ENCODE measurements at regions not wholly inside any gene's neighbourhood (a gene's known extent, or its start where the extent isn't known, plus 50 kb on each side); places are given as distances from the start of the nearest gene placed in this dataset.
"Not testable (repeated sequence)": the region's sequence is repeated elsewhere in the genome, so short reads cannot be mapped to it uniquely, and the experiment has no call there.

GRCh38 chr14:82757776-82758175, 1224.1 kb upstream of the SEL1L start:
- DNase-seq = no peak

DNA sequence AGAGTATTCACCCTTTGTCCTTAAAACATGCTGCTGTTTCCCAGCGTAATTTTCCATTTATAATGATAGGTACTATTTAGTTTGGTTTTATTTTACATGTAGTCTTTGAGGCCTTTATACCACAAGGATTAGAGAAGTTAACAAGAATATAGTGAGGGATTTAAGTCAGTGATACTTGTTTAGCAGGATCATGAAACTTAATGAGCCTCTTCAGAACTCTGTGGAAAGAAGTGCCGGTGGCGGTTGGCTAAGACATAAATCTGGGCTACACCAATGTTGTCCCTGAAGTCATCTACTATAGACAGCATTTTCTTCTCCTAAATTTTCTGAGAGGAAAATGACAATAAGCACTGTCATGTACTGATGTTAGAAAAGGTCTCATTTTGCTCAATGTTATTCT, 1226.0 kb upstream of the SEL1L start:
- DNase-seq = no peak

DNA sequence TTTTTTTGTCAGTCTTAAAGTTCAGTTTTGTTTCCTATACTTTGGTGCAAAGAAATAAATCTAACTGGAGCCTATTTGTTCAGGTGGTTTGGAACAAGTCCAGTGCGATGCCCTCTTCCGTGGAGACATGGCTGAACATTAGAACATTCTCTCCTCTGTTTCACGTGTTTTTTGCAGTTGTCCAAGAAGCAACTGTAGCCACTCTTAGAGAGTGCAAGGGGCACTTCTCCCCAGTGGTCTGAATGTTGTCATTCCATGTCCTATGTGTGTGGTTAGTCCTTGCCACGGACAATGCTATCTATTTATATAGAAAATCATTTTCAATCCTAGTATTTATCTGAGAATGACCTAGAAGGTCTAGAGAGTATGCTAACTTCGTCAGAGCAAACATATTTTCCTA, 1232.5 kb upstream of the SEL1L start:
- no peak for DNase-seq

- no peak for DNase-seq
These were observed 1233.3 kb upstream of the SEL1L start for GRCh38 chr14:82766996-82767395.

GRCh38 chr14:82776958-82777357, 1243.3 kb upstream of the SEL1L start:
- DNase-seq = no peak

DNA sequence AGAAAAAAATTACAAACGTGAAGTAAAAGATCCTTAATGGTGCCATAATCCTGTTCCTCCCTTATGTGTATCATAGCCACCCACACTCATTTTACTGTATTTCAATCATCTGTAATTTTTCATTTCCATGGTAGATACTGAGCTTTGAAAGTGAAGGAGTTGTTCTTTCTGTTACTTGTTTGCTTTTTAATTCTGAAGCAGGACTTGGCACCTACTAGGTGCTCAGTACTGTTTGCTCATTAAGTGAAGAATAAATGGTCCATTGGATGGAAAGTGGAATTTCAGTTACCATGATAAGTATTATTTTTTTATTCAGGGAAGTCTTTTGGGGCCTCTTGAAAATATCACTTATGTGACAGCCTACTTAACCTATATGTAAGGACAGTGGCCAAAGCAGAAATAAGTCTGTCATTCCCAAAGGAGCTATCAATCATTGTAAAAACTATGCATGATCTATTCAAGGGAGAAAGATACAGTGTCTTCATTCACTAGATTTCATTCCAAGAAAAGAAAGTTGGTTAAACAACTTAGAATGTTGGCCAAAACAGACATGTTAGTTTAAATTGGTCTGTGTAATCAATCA, 1244.4 kb upstream of the SEL1L start:
- no peak for DNase-seq

DNA sequence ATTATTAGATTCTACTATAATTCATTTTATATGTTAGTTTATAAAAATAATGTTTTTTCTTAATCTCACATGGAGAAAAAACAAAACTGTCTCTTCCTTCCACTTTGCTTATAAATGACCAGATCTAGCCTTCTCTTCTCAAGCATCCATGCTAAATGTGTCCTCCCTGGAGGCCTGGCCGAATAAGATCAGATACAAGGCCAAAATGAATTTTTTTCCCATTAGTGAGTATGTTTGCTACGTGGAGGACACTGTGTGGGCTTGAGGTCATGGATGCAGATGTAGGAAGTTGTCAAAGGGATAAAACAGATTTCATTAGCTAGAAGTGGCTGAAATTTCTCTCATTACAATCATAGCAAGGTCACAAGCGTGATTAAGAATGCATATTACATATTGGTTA, 1244.9 kb upstream of the SEL1L start:
- no peak for DNase-seq

GRCh38 chr14:82779301-82779700, 1245.6 kb upstream of the SEL1L start:
- no peak for DNase-seq

- no peak for DNase-seq
These were observed 1252.3 kb upstream of the SEL1L start for GRCh38 chr14:82785756-82786482.

DNA sequence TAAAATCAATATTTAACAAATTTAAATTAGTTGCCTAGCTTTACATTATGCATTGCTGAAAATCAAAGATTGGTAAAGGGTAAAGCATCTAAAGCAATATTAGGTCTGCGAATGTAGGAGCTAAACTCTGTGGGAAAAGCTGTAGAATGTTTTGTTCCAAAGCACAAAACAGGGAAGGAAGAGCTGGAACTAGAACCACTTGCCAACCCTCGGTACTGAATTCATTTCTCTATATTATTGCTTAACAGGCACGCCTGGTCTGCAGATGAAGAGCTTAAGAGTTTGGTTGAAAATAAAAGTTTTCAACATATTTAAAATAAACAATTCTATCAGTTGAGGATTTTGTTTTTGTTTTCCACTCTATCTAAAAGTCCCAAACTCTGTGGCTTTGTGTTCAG, 1252.8 kb upstream of the SEL1L start:
- DNase-seq = no peak

DNA sequence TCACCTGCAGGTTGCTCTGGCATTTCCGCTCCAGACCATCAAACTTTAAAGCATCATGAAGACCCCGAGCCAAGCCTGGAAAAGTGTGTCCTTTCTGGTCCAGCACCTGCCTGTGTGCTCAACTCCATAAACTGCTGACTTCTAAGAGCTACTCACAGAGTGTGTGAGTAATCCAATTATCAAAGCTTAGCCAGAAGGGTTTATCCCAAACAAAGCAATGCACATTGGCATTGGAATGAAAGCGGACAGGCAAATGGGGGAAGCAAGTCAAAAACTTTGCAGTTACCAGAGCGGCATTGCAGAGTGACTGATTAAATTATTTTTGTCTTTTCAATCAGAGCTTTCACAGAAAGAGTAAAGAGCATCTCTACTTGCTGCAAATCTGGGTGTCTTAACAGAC, 1262.4 kb upstream of the SEL1L start:
- no peak for DNase-seq

DNA sequence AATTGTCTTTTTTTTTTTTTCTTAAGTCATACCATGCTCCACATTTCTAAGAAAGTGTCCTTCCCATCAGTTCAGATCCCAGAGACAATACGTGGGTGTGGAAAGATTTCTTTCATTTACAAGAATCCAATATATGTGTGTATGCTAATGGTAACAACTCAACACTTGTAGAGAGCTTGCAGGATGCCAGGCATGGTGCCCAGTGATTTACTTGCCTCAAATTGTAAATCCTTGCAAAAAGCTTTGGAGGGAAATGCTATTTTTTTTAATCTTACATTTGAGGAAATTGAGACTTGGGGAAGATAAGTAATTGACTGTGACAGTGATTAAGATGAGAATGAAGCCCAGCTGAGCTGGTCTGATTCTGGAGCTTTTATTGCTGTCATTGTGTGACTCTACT, 1264.6 kb upstream of the SEL1L start:
- DNase-seq = no peak

DNA sequence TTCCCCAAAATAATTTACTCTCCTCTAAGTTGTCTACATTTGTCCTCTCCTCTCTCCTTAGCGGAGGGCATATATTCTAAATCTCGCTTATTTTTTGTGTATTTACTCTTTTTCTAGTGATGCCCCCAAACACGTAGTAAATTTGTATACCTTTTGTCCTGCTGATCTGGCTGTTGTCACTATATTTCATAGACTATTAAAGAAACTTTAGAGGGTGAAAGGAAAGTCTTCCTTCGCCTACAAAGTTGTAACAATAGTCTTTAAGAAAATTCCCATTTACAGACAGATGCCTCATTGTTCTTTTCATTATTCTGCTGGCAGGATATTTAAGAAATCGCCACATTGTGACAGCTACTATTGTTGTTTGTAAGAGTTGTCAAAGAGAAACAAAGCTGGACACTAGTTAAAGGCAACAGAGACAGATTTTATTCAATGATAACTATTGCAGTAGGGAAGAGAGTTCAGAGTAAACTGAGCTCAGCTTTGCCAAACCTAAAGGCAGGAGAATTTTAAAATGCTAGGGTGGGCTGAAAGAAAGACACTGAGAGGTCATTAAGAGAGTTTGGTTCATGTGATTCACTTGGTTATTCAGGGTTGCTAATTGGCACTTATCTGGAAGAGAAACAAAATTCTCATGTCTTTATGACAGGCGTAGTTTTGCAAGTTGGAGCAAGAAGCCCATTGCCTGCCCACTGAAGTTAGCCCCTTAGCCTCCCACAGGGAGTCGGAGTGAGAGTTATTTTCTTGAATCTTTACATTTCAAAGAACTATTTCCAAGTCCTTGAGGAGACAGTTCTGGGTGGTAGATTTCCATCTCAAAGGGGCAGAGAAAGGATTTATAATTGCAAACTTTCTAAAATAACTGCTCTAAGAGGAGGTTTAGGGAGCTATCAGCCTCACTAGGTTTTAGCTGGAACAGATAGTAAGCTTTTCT, 1272.5 kb upstream of the SEL1L start:
- DNase-seq = no peak

DNA sequence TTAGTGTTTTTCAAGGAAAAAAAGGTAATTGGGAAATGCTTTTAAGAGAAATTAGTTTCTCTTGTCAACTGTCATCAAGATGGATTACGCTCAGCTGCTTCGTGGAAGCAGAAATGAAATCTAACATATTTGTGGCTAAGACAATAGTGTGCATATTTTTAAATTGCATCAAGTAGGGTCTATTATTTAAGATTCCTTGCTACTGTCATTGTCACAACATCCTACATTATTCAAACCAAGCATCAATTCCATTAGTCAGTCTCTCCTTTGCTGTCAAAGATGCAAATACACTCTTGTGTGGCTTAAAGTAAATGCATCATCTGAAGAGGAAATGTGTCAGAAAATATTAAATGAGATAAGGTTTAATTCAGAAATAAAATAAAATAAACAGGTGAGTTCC, 1277.6 kb upstream of the SEL1L start:
- no peak for DNase-seq

- not testable (repeated sequence) for DNase-seq
These were observed 1280.7 kb upstream of the SEL1L start for GRCh38 chr14:82814339-82814738.

GRCh38 chr14:82830596-82830995, 1296.9 kb upstream of the SEL1L start:
- no peak for DNase-seq

- DNase-seq = no peak
These were observed 1302.8 kb upstream of the SEL1L start for GRCh38 chr14:82836256-82836950.

DNA sequence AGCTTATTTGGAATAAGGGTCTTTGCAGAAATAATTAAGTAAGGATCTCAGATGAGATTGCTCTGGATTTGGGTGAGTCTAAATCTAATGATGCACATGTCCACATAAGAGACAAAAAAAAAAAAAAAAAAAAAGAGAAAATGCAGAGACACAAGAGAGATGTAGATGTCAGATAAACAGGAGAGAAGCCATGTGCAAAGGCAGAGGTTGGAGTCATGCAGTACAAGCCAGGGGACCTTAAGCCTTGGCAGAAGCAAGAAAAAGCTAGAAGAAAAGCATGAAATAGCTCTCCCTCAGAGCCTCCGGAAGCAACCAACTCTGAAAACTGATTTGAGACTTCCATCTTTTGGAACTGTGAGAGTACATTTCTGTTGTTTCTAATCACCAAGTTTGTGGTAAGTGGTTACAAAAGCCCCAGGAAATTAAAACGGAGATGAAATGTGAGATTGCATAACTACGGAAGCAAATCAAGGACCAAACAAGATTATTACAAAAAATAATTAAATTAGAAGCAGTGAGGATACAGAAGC, 1304.0 kb upstream of the SEL1L start:
- no peak for DNase-seq

DNA sequence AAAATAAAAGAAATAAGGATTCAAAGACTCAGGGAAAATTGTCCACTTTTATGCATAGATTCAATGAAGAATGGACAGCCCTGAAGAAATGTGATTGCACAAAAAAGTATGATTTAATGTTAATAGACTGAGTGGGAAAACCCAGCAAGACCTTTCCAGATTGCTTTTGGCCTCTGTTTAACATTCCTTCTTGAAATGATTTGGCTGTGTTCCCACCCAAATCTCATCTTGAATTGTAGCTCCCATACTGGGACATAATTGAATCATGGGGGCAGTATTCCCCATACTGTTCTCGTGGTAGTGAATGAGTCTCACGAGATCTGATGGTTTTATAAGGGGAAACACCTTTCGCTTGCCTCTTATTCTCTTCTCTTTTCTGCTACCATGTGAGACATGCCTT, 1316.9 kb upstream of the SEL1L start:
- no peak for DNase-seq

DNA sequence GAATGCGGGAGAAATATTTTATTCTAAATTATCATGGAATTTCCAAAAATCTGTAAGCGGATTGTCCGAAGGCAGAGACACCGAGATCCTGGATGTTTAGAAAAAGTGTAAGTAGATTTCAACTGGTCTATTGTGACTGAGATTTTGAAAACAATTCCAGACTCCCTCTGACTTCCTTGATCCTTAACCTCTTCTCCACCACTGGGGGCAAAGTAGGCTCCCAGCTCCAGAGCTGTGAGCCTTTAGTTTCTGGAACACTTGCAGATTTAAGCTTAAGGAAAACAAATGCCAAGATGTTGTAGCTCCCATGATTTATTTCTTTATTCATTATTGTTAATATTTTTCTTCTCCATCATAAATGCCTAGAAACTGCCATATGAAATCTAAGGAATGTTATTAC, 1320.5 kb upstream of the SEL1L start:
- DNase-seq = no peak

GRCh38 chr14:82854901-82855300, 1321.2 kb upstream of the SEL1L start:
- no peak for DNase-seq

- no peak for DNase-seq
These were observed 1322.3 kb upstream of the SEL1L start for GRCh38 chr14:82855912-82856391.

DNA sequence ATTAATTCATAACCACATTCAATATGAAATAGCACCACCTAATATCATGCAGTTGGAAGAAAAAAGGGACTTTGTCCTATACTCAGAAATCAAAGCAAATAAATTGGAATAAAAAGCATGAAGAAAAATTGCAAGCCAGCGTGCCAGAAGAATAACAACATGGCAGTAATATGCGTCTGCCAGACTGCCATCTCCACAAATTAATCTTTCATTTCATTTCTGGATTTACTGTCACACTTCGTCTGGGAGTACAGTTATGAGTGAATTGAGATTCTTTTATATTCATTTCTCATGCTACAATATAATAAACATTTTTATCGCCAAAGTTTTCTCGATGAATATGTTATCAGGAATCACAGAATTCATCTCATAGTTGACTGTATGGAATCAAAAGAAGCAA, 1327.7 kb upstream of the SEL1L start:
- no peak for DNase-seq
